GM10266 (cell line): ENCODE measurements at regions not wholly inside any gene's neighbourhood (a gene's known extent, or its start where the extent isn't known, plus 50 kb on each side); places are given as distances from the start of the nearest gene placed in this dataset.

ENCODE experiments used
- DNase-seq: peaks from one replicate; pipeline ENCODE4 v3.0.0; 2012; ENCODE audit errors: extremely low spot score
- CTCF ChIP-seq: IDR thresholded peaks from 2 replicates; pipeline ENCODE4 v1.5.1; 2012; ENCODE audit warnings: mild to moderate bottlenecking, low read depth; ENCODE audit not compliant: control insufficient read depth, insufficient read depth; ENCODE audit errors: missing control alignments

DNA sequence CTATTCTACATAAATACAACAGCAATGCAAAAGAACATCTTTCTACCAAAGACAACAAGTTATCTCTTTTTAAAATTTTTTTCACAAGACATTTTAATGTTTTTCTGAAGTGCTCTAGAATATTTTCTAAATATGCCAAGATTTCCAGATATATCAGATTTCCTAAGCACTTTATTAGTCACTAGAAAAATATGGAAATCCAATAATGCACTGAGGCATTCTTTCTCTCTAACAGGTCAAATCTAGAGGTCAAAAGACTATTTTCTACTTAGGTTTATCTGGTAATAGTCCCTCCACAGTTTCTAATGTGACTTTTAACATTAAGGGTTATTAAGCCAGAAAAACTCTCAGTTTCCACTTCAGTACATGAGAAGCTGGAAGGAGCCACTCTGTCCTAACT is 1041.2 kb upstream of the INTU start:
- TF ChIP-seq CTCF, result no peak
- DNase-seq, result no peak

GRCh38 chr4:126592088-126592487 is 1040.7 kb upstream of the INTU start:
- no peak for DNase-seq
- TF ChIP-seq CTCF, result no peak

DNA sequence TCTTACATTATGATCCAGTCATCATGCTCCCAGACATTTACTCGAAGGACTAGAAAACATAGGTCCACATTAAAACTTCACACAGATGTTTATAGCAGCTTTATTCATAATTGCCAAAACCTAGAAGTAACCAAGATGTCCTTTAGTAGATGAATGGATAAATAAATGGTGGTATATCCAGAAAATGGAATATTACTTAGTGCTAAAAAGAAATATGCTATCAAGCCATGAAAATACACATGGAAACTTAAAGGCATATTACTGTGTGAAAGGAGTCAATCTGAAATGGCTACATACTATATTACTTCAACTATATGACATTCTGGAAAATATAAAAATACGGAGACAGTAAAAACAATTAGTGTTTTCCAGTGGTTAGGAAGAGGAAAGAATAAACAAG is 1039.1 kb upstream of the INTU start:
- no peak for DNase-seq
- no peak for TF ChIP-seq CTCF

GRCh38 chr4:126595643-126596042 is 1037.1 kb upstream of the INTU start:
- DNase-seq, result no peak

GRCh38 chr4:126599746-126600145 is 1033.0 kb upstream of the INTU start:
- TF ChIP-seq CTCF, result no peak
- DNase-seq, result no peak

More at GRCh38 chr4:126595643-126596042, 1037.1 kb upstream of the INTU start:
- TF ChIP-seq CTCF, result no peak

- DNase-seq, result no peak
- no peak for TF ChIP-seq CTCF
Measured at GRCh38 chr4:126603210-126603609, 1029.5 kb upstream of the INTU start.

DNA sequence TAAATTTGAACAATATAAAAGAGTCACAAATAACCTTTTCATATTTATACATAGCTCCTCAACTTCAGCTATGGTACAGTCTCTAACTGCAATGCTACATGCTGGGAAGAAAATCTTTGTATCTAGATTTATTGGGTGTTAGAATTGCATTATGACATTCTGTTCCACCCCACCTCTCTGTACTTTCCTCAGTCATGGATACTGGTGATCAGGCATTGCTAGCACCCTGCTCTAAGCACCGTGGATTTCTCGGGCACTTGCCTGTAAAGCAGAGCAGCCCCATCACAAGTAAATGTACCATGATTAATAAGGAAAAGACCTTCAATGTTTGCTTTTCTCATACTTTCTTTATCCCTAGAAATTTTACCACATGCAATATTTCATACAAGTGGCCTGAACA is 1028.9 kb upstream of the INTU start:
- TF ChIP-seq CTCF, result no peak
- DNase-seq, result no peak
